GM12892 (cell line): ENCODE measurements at regions not wholly inside any gene's neighbourhood (a gene's known extent, or its start where the extent isn't known, plus 50 kb on each side); places are given as distances from the start of the nearest gene placed in this dataset.

Experiments
- POLR2A ChIP-seq: IDR thresholded peaks from 2 replicates; pipeline ENCODE4 v1.6.1; 2011; ENCODE audit warnings: low read depth, low read length, control low read depth
- POLR2AphosphoS5 ChIP-seq: IDR thresholded peaks from 2 replicates; pipeline ENCODE4 v1.6.1; 2011; ENCODE audit warnings: low read depth, low read length, control low read depth

DNA sequence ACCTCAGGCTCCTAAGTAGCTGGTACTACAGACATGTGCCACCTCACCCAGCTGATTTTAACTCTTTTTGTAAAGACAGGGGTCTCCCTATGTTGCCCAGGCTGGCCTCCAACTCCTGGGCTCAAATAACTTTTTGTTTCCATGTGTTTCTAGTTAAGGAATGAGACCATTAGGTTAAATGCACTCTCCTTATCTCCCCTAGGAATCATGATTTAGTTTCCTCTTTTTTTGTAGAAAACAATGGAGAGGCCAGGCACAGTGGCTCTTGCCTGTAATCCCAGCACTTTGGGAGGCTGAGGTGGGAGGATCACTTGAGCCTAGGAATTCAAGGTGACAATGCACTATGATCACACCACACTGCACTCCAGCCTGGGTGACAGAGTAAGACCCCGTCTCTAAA lies 198.8 kb upstream of the C2CD4B start:
- no peak for TF ChIP-seq POLR2AphosphoS5
- TF ChIP-seq POLR2A = no peak
